Astrocyte of the cerebellum (primary cell): ENCODE measurements at regions not wholly inside any gene's neighbourhood (a gene's known extent, or its start where the extent isn't known, plus 50 kb on each side); places are given as distances from the start of the nearest gene placed in this dataset.

Source experiments
- DNase-seq: peaks from one replicate; pipeline ENCODE4 v3.0.0-alpha.2; 2011; ENCODE audit warnings: low read depth
- H3K4me3 ChIP-seq: 2 replicates; pipeline ENCODE4 v1.5.1; 2011; ENCODE audit warnings: mild to moderate bottlenecking, low read depth, low read length, moderate library complexity
- in situ Hi-C: cut with HindIII; loops from 2 replicates; pipeline ENCODE4 v1.10.0; 2017; ENCODE audit warnings: low sequenced_read_pairs
- TF ChIP-seq, protein P1 (sequence below): IDR thresholded peaks from 2 replicates; pipeline ENCODE4 v1.5.1; 2012; ENCODE audit warnings: low read length, low read depth, moderate library complexity, mild to moderate bottlenecking; ENCODE audit errors: missing control alignments

DNA sequence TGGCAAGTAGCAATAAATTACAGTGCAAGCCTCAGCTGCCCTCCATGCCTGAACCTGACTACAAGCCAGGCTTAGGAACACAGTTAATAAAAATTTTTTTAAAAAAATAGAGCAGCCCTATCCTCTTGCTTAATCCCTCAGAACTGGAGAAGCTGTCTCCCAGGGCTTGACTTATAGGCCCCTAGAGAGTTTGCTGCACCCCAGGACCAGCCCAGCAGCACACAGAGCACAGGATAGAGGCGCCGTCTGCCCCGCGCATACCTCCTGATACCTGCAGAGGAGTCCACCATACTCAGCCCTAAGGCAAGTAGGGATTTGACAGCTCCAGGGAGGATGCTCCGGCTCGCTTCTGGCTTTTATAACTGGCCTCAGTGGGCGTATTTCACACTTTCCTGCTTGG lies 548.6 kb upstream of the RAB6C start:
- in situ Hi-C loops, result no loop called here
- no peak for DNase-seq
- H3K4me3 ChIP-seq, result no peak overlapping the region
- TF ChIP-seq, protein P1, sequence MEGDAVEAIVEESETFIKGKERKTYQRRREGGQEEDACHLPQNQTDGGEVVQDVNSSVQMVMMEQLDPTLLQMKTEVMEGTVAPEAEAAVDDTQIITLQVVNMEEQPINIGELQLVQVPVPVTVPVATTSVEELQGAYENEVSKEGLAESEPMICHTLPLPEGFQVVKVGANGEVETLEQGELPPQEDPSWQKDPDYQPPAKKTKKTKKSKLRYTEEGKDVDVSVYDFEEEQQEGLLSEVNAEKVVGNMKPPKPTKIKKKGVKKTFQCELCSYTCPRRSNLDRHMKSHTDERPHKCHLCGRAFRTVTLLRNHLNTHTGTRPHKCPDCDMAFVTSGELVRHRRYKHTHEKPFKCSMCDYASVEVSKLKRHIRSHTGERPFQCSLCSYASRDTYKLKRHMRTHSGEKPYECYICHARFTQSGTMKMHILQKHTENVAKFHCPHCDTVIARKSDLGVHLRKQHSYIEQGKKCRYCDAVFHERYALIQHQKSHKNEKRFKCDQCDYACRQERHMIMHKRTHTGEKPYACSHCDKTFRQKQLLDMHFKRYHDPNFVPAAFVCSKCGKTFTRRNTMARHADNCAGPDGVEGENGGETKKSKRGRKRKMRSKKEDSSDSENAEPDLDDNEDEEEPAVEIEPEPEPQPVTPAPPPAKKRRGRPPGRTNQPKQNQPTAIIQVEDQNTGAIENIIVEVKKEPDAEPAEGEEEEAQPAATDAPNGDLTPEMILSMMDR, result no peak

DNA sequence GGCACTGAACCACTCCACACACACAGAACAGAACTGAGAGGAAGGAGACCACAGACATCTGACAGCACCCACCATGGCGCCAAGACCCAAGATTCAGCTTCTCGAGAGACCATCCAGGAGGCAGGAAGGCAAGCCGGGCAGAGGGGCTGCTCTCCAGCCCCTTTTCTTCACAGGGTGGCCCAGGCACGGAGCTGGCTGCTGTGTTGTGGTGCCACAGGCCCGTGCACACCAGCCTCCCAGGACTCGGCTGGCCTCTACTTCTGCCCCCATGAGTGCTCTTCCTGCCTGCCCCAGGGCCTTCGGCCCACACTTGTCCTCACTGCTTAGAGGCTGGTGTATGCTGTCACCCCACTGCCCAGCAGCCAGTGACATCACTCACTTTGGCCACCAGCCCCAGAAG lies 547.6 kb upstream of the RAB6C start:
- in situ Hi-C loops, result no loop called here
- no peak overlapping the region for H3K4me3 ChIP-seq
- TF ChIP-seq, protein P1, result no peak

DNA sequence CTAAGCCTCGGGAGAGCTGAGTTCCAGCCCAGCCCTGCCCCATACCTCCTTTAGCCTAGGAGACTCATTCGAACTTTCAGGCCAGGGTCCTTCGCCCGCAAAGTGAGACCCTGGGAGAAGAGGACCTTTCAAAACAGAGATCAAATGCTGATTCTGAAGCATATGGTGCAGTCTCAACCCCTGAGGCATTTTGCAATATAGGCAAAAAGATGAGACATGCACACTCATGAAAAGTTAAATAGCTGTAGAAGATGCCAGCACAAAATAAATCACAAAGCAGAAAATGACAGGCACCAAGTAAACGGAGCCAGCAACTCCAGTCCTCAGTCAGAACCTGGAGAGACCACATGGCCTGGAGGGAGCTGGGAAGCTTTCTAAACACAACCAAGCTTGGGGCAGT lies 542.7 kb upstream of the RAB6C start:
- DNase-seq, result no peak
- TF ChIP-seq, protein P1, result no peak
- in situ Hi-C loops, result loop anchor here (5.0 kb wide), 1 partner anchor 90 kb away; no protein-coding TSS in a partner anchor
- no peak overlapping the region for H3K4me3 ChIP-seq

More for the DNA sequence above, 547.6 kb upstream of the RAB6C start:
- no peak for DNase-seq

DNA sequence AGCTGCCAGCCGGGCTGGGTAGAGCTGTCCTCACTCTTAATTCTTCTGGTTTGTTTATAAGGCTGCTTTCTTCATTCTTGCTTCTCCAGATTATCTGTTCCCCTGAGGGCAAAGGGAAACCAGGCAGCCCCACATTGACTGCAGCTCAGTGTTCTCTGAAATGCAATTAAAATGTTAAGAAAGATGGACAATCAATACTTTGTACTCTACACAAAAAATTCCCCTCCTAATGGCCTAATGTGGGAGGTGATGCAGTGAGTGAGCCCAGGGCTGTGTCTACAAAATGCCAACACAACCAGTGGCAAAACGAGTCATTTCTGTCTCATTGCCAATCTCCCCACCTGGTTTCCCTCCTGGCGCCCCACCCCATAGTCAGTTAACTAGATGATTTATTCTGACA lies 541.7 kb upstream of the RAB6C start:
- TF ChIP-seq, protein P1, result no peak
- DNase-seq, result no peak
- H3K4me3 ChIP-seq, result no peak overlapping the region
- in situ Hi-C loops, result loop anchor here (5.0 kb wide), 1 partner anchor 90 kb away; no protein-coding TSS in a partner anchor

DNA sequence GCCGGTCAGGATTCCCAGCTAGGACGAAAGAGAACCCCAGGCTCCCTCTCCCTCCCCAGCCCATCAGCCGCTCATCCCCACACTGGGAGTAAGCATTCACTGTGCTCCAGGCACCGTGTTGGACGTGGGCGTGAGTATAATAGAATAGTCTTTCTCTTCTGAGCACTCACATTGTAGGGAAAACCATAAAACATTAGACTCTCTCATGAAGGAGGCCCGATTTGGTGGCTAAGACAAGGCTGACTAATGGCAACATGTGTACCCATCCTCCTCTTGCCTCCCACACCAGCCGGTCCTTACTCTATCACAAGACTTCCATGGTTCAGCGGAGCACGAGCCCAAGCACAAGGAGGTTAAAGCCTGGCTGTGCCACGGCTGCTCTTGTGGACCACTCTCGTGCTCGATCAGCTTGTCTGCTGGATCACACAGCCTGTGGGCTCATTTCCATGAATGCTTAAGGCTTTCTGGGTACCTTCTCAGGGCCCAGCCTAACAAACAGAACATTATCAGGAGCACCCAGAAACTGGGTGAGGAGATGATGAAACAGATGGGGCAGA lies 540.9 kb upstream of the RAB6C start:
- DNase-seq, result no peak
- TF ChIP-seq, protein P1, result no peak
- no peak overlapping the region for H3K4me3 ChIP-seq
- in situ Hi-C loops, result loop anchor here (5.0 kb wide), 1 partner anchor 91 kb away; no protein-coding TSS in a partner anchor

DNA sequence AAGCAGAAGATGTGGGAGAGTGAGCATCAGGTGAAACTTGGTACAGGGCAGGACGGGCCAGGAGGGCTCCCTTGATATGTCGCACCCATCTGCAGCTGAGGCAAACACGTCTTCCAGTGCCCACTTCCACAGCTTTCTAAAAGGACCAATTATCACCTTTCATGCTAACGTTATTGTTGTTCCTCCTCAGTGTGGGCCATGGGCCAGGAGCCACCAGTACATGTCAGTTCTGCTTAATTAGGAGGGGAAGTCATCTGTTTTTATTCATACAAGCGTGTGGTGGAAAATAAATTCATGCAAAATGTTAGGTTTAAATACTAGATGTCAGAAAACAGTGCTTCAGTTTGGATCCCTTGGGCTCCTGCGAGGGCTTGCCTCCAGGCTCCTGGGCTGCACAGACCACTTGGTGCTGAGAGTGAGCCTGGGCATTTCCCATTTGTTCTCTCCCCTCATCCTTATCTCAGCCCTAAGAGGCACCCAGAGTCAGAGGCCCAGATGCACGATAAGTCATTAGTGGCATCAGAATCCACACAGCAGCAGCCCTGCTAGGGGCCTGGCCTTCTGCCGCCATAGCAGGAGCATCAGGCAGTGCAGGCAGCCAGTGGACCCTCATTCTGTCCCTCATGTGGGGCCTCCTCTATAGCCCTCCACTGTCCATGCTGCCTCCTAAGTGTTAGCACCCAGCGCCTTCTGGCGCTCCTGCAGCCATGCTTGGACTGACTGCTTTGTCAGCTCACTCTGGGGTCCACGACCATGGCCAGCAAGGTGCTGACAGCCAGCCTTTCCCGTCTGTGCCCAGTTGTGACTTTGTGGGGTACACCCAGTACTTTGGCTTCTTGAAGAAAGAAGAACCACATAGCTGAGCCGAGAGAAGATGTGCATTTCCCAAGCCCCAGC lies 539.8 kb upstream of the RAB6C start:
- no peak overlapping the region for H3K4me3 ChIP-seq
- DNase-seq, result no peak
- in situ Hi-C loops, result loop anchor here (5.0 kb wide), 1 partner anchor 92 kb away; no protein-coding TSS in a partner anchor
- TF ChIP-seq, protein P1, result no peak
